Panc1 (cell line): ENCODE measurements at regions not wholly inside any gene's neighbourhood (a gene's known extent, or its start where the extent isn't known, plus 50 kb on each side); places are given as distances from the start of the nearest gene placed in this dataset.

ENCODE experiments used
- ATAC-seq: fragments of 200-7000 bp; cut with Tn5 transposase; 2 replicates; pipeline ENCODE4 v1.9.1; 2020; ENCODE audit warnings: mild to moderate bottlenecking, moderate library complexity
- BruUV-seq: library from RNA; stranded (reverse); fragments of 400-500 nt; replicated peaks from 2 replicates; lab custom pipeline; 2021; lab: Mats Ljungman, UMichigan
- CTCF ChIA-PET: fragments of 300-600 bp; sonication (Branson Sonifier 250); formaldehyde crosslinking; loops from one replicate; lab custom pipeline; 2022; ENCODE audit warnings: antibody characterized with exemption; lab: Charles Lee
- POLR2A ChIA-PET: fragments of 300-600 bp; sonication (Branson Sonifier 250); formaldehyde crosslinking; loops from one replicate; lab custom pipeline; 2022; ENCODE audit warnings: antibody characterized with exemption; lab: Charles Lee
- DNase-seq: peaks from one replicate; pipeline ENCODE4 v3.0.0-alpha.2; 2010; ENCODE audit warnings: low read depth, low spot score
- H3K27ac ChIP-seq: 2 replicates; pipeline ENCODE4 v1.5.1; 2011; ENCODE audit warnings: mild to moderate bottlenecking, low read length, inconsistent platforms
- H3K27me3 ChIP-seq: fragments of 200-500 bp; sonication (Bioruptor generic); 2 replicates; pipeline ENCODE4 v1.6.0; 2014; ENCODE audit warnings: low read length, inconsistent platforms; ENCODE audit not compliant: control insufficient read depth, insufficient read depth
- H3K36me3 ChIP-seq: fragments of 200-500 bp; sonication (Bioruptor generic); 2 replicates; pipeline ENCODE4 v1.5.1; 2014; ENCODE audit warnings: inconsistent platforms, mild to moderate bottlenecking, low read length, moderate library complexity; ENCODE audit not compliant: control insufficient read depth, insufficient read depth
- H3K4me1 ChIP-seq: 2 replicates; pipeline ENCODE4 v1.5.1; 2011; ENCODE audit warnings: inconsistent platforms, mild to moderate bottlenecking, low read length, moderate library complexity; ENCODE audit not compliant: control insufficient read depth, insufficient read depth
- H3K4me3 ChIP-seq, 2 experiments: 2 replicates each; pipeline ENCODE4 v1.5.1; 2011 to 2012; ENCODE audit warnings: low read depth in 2 of 2, low read length in 2 of 2, mild to moderate bottlenecking in 2 of 2, inconsistent platforms in 1 of 2, moderate library complexity in 1 of 2
- H3K9me3 ChIP-seq: fragments of 200-500 bp; sonication (Bioruptor generic); 2 replicates; pipeline ENCODE4 v1.5.1; 2014; ENCODE audit warnings: low read depth, mild to moderate bottlenecking, inconsistent platforms, low read length, moderate library complexity; ENCODE audit not compliant: control insufficient read depth, insufficient read depth
- CTCF ChIP-seq: fragments of 450-650 bp; IDR thresholded peaks from 2 replicates; pipeline ENCODE4 v1.5.1; 2017; ENCODE audit warnings: mild to moderate bottlenecking
- POLR2AphosphoS5 ChIP-seq: IDR thresholded peaks from 2 replicates; pipeline ENCODE4 v1.6.1; 2012; ENCODE audit warnings: mild to moderate bottlenecking, low read depth, low read length, moderate library complexity
- SIN3A ChIP-seq: IDR thresholded peaks from 2 replicates; pipeline ENCODE4 v1.6.1; 2012; ENCODE audit warnings: low read depth, mild to moderate bottlenecking, low read length, moderate library complexity, borderline replicate concordance; ENCODE audit not compliant: insufficient read depth
- TCF7L2 ChIP-seq: IDR thresholded peaks from 2 replicates; pipeline ENCODE4 v1.6.1; 2011; ENCODE audit warnings: mild to moderate bottlenecking, low read depth, low read length, inconsistent platforms
- in situ Hi-C: cut with HindIII; loops from 2 replicates; pipeline ENCODE4 v1.10.0; 2016; ENCODE audit warnings: low sequenced_read_pairs, low pct_unique_long_range_greater_than_20kb
- intact Hi-C: fragments of 100-400 bp; cut with micrococcal nuclease; formaldehyde crosslinking; loops from one replicate; pipeline ENCODE4 v1.10.0; 2022; ENCODE audit not compliant: unreplicated experiment
- TF ChIP-seq, protein P1 (sequence below), 2 experiments: IDR thresholded peaks; 2 replicates each; pipeline ENCODE4 v1.6.1; 2011 to 2012; ENCODE audit warnings: low read depth in 2 of 2, control low read depth in 1 of 2, low read length in 1 of 2, mild to moderate bottlenecking in 1 of 2, moderate library complexity in 1 of 2; ENCODE audit not compliant: insufficient read depth in 1 of 2

- Histone ChIP-seq H3K36me3 (no peaks in the 10 kb centered on the region), H3K4me1 (no peaks in the 10 kb centered on the region), H3K9me3 (no peaks in the 10 kb centered on the region), H3K27me3 (no peaks in the 10 kb centered on the region), H3K27ac (no peak overlapping the region), H3K4me3 (no peak overlapping the region)
- no TSS peak for BruUV-seq
- DNase-seq: no peak
- TF ChIP-seq POLR2AphosphoS5 (no peak), CTCF (no peak), TCF7L2 (no peak), SIN3A (no peak)
- TF ChIP-seq, protein P1, sequence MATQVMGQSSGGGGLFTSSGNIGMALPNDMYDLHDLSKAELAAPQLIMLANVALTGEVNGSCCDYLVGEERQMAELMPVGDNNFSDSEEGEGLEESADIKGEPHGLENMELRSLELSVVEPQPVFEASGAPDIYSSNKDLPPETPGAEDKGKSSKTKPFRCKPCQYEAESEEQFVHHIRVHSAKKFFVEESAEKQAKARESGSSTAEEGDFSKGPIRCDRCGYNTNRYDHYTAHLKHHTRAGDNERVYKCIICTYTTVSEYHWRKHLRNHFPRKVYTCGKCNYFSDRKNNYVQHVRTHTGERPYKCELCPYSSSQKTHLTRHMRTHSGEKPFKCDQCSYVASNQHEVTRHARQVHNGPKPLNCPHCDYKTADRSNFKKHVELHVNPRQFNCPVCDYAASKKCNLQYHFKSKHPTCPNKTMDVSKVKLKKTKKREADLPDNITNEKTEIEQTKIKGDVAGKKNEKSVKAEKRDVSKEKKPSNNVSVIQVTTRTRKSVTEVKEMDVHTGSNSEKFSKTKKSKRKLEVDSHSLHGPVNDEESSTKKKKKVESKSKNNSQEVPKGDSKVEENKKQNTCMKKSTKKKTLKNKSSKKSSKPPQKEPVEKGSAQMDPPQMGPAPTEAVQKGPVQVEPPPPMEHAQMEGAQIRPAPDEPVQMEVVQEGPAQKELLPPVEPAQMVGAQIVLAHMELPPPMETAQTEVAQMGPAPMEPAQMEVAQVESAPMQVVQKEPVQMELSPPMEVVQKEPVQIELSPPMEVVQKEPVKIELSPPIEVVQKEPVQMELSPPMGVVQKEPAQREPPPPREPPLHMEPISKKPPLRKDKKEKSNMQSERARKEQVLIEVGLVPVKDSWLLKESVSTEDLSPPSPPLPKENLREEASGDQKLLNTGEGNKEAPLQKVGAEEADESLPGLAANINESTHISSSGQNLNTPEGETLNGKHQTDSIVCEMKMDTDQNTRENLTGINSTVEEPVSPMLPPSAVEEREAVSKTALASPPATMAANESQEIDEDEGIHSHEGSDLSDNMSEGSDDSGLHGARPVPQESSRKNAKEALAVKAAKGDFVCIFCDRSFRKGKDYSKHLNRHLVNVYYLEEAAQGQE (IDR thresholded peaks at IDR 0.05; ENCODE audit: insufficient read depth in 1 of 2, low read depth in 2 of 2, low read length in 1 of 2): no peak
- ChIA-PET POLR2A (no interaction called here), CTCF (no interaction called here)
- intact Hi-C loops: no loop called here
- in situ Hi-C loops: no loop called here
- no peak for ATAC-seq
These were observed 384.9 kb upstream of the SPTLC3 start for GRCh38 chr20:12623870-12624269.

DNA sequence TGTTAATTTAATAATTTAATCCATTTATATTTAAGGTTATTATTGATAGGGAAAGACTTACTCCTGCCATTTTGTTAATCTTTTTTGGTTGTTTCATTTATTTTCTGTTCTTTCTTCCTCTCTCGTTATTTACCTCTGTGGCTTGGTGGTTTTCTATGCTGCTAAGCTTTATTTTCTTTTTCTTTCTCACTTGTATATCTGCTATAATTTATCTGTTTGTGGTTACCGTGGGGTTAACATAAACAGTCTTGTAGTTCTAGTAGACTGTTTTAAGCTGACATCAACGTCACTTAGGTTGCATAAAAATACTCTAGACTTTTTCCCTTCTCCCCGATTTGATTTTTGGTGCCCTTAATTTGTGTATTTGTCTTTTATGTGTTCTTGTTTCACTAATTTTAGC, 381.3 kb upstream of the SPTLC3 start:
- TF ChIP-seq POLR2AphosphoS5: no peak
- no peak for TF ChIP-seq TCF7L2
- no peak for TF ChIP-seq SIN3A
- TF ChIP-seq, protein P1 (IDR thresholded peaks at IDR 0.05; ENCODE audit: insufficient read depth in 1 of 2, low read depth in 2 of 2, low read length in 1 of 2): no peak
- no peak for TF ChIP-seq CTCF
- H3K9me3 ChIP-seq: no peaks in the 10 kb centered on the region
- no peaks in the 10 kb centered on the region for H3K27me3 ChIP-seq
- in situ Hi-C loops (no loop called here), intact Hi-C loops (no loop called here)
- H3K4me3 ChIP-seq: no peak overlapping the region
- CTCF ChIA-PET: no interaction called here
- no peak for DNase-seq
- no peaks in the 10 kb centered on the region for H3K4me1 ChIP-seq
- H3K36me3 ChIP-seq: no peaks in the 10 kb centered on the region
- BruUV-seq: no TSS peak
- H3K27ac ChIP-seq: no peak overlapping the region
- no peak for ATAC-seq
- POLR2A ChIA-PET: no interaction called here
